HL-60/S4 treated with retinoic acid at 250 ng/mL for 4 days and 3 days (cell line): ENCODE measurements at regions not wholly inside any gene's neighbourhood (a gene's known extent, or its start where the extent isn't known, plus 50 kb on each side); places are given as distances from the start of the nearest gene placed in this dataset.
"Not testable (repeated sequence)": the region's sequence is repeated elsewhere in the genome, so short reads cannot be mapped to it uniquely, and the experiment has no call there.

Source experiments
- in situ Hi-C: fragments of 300-500 bp; cut with MboI; formaldehyde crosslinking; loops from 2 replicates; pipeline ENCODE4 v1.7.0; 2022; ENCODE audit warnings: low sequenced_read_pairs

GRCh38 chr4:37771771-37772170 lies 54.7 kb upstream of the PGM2 start:
- in situ Hi-C loops = loop anchor here (10.0 kb wide), 1 partner anchor 167 kb away; no protein-coding TSS in a partner anchor

DNA sequence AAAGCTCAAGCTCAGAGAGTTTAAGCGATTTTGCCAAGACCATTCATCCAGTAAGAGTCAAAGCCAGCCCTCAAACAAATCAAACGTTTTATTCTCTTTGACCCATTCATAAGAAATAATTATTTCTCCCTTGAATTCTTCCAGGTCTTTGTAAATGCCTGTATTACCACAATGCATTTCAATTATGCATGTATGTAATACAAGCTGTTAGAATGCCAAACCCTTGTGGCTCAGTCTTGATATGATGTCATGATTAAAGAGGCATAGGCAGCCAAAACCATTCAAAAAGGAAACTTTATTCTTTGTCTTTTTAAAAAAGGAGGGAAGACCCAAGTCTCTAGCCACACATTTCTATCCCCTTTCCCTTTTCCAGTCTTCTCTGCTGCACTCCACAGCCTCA lies 56.5 kb upstream of the PGM2 start:
- in situ Hi-C loops = loop anchor here (10.0 kb wide), 1 partner anchor 165 kb away; no protein-coding TSS in a partner anchor

DNA sequence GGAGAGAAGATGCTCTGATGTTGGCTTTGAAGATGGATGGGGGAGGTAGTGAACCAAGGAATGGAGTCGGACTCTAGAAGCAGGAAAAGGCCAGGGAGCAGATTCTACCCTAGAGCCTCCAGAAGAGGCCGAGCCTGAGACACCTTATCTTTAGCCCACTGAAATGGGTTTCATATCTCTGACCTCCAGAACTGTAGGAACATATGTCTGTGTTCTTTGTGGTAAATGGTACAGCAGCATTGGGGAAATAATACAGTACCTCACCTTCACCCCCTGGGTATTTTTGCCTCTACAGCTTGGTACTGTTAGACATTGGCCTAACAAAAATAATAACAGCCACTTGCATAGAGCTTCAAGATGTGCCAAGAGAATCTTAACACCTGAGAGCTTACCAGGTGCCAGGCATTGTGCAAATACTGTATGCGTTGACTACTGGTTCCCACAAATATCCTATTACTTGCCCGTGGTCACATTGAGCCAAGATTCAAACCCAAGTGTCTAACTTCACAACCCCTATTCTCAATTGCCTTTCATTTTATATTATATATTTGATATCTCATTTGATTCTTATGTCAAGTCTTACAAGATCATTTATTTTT lies 57.0 kb upstream of the PGM2 start:
- in situ Hi-C loops = no loop called here

DNA sequence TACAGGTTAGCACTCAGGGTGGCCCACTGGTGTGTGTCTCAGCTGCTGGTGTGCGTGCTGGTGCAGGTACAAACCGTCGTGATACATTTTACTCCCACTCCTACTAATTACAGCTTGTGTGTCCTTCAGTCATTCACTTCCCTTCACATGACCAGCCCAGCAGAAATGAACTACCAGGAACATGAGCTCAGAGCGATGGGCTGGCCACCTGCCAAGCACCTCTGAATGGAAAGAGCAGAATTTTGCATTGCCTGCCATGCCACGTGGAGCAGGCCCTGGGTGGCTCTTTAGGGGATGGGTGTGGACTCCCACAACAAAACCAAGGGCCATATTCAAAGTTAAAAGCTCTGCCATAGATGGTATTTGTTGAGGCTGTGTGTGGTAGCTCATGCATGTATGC lies 58.9 kb upstream of the PGM2 start:
- in situ Hi-C loops = no loop called here

DNA sequence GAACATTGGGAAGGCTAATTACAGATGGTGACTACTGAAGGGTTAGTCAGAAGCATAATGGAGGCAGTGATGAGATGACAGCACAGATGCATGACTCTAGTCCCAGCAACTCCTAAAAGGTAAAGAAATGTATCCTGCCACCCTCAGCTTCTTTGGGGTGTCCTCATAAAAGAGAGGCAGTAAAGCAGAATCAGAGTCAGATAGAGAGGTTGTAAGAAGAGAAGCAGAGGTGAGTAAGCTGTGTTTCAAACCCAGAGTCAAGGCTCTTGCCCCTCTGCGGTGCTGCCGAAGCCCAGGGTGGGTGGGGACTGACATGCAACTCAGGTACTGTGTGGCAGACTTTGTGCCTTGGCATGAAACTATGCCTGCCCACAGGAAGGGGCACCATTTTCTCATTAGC lies 59.5 kb upstream of the PGM2 start:
- in situ Hi-C loops = no loop called here

DNA sequence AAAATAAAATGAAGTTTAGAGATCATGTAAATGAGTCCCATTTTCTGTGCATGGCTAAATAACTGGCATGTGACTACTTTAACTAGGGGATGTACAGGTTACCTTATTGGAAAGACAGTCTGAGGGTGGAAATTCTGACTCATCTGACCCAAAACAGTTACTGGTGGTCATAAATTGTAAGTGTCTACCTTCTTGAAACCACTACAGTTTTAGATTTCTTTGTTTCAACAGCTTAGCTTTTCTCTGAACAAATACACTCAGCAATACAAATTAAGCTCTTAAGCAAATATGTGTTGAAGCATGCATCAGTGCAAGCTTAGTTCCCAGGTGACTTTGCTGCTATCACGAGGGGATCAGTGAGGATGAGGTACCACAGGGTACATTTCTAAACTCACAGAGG lies 60.7 kb upstream of the PGM2 start:
- in situ Hi-C loops = no loop called here

- in situ Hi-C loops = no loop called here
Measured at GRCh38 chr4:37763831-37764230, 62.7 kb upstream of the PGM2 start.

DNA sequence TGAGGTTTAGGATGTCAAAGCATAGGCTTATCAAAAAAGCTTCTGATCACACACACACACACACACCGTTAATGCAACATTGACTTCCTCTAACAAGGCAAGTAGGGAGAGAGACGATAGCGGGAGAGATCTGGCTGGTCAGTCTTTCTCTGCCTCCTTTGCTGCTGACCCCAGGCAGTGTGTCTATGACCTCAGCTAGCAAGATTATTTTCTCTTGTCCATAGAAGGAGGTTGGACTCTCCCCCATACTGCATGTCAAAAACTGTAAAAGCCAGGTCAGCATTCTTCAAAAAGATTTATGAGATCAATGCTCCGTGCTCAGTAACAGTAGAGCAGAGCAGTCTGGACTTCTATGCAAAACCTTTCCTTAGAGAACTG lies 63.5 kb upstream of the PGM2 start:
- in situ Hi-C loops = no loop called here

GRCh38 chr4:37762294-37762990 lies 64.0 kb upstream of the PGM2 start:
- in situ Hi-C loops = no loop called here

DNA sequence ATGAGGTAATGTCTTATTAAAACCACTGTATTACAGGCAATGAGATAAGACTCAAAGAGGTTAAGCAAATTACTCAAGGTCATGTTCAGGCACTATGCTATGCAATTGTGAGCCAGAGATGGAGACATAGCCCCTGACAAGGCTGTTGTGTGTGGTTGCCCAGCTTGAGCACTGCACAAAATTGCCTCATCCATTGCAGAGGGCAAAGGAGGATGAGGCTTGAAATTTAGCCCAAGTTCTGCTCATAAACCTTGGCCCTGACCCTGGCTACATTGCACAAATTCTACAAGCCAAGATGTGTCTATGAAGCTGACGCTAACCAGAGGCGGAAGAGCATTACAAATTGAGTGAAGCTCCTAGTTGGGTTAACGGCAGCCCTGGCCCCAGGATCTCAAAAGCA lies 65.6 kb upstream of the PGM2 start:
- in situ Hi-C loops = no loop called here

- in situ Hi-C loops = no loop called here
Measured at GRCh38 chr4:37759833-37760232, 66.7 kb upstream of the PGM2 start.

- in situ Hi-C loops = no loop called here
Measured at GRCh38 chr4:37758226-37758625, 68.3 kb upstream of the PGM2 start.

DNA sequence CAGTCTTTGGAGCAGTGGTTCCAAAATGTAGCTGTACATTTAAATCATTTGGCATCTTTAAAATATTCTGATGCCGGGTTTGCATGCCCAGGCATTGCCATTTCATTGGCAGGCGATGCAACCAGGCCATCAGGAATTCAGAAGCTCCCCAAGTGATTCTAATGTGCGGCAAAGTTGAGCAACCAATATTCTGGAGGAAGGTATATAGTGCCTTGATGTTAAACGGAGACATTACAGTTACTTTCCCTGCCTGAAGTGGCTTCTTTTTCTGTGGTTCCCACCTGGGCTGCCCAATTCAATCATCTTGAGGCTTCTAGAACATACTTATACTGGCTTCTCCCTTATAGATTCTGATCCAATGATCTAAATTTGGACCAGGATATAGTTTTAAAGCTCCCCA lies 68.7 kb upstream of the PGM2 start:
- in situ Hi-C loops = no loop called here

DNA sequence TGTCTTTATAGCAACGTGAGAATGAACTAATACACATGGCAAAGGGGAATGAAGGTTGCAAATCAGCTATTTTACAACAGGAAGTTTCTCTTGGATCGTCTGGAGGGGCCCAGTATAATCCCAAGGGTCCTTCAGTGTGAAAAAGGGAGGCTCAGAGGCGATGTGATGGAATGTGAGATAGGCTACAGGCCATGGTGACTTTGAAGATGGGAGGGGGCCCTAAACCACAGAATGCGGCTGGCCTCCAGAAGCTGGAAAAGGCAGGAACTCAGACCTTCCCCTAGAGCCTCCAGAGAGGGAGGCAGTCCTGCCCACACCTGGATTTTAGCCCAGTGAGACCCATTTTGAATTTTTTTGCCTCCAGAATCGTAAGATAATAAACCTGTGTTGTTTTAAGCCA lies 69.4 kb upstream of the PGM2 start:
- in situ Hi-C loops = no loop called here

DNA sequence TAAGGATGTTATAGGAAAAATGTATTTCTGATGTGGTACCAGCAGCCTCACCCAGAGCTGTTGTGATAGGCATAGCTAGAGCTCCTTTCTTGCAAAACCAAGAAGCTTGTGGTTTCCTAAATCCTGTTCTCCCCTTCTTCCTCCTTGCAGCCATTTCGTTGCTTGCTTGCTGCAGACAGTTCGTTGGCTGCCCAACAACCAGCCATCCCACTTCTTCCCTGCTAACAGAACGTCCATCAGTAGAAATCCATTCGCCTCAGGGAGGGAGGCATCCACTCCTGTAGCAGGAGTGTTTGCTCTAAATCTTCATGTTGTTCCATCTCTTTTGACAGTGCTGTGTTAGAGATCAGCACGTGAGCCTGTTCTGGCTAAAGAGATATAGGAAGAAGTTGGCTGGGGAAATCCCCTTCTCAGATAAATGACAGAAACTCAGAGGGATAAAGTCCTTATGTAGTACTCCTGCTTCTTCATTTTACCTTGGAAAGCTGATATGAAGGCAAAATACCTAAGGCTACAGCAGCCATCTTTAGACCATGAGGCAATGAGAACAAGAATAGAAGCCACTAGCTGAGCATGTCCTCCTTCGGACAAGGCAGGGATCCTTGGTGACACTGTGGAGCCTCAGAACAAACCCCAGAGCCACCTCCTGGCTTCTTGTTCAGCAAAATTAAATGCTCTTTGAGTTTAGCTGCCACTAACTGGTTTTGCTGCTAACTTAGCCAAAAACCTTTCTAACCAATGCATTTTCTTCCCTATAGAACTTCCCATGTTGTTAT lies 68.4 kb upstream of the RELL1 start:
- in situ Hi-C loops = no loop called here

- in situ Hi-C loops = no loop called here
Measured at GRCh38 chr4:37749398-37749988, 63.3 kb upstream of the RELL1 start.

DNA sequence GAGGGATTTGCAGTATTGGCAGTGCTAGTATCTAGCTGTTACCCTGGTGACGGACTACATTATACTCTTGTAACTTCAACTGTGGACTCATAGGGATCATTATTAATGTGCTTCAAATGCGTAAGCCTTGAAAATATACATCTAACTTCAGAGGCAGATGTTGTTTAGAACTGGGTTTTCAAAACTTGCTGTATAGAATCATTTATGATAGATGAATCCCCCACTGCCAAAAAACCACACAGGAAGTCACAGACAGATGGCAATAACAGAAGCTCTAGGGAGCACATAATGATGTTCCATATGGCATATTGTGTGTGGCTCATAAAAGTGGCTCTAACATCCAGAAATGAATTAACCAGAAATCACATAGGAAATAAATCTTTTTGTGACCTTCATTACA lies 62.3 kb upstream of the RELL1 start:
- in situ Hi-C loops = no loop called here

DNA sequence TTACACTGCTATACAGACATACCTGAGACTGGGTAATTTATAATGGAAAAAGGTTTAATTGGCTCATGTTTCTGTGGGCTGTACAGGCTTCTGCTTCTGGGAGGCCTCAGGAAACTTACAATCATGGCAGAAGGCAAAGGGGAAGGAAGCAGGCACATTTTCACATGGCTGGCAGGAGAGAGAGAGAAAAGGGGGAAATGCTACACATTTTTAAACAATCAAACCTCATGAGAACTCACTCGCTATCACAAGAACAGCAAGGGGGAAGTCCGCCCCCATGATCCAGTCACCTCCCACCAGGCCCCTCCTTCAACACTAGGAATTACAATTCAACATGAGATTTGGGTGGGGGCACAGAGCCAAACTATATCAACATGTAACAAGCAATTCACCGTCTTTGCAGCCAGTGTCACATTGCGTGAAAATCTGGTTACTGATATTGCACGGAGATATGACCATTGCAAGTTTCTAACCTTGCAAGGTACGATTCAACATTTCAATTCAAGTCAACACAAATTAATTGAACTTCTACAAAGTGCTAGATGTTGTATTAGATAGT lies 61.7 kb upstream of the RELL1 start:
- in situ Hi-C loops = no loop called here

- in situ Hi-C loops = not testable (repeated sequence)
Measured at GRCh38 chr4:37746852-37747251, 60.7 kb upstream of the RELL1 start.

- in situ Hi-C loops = no loop called here
Measured at GRCh38 chr4:37745946-37746345, 59.8 kb upstream of the RELL1 start.

DNA sequence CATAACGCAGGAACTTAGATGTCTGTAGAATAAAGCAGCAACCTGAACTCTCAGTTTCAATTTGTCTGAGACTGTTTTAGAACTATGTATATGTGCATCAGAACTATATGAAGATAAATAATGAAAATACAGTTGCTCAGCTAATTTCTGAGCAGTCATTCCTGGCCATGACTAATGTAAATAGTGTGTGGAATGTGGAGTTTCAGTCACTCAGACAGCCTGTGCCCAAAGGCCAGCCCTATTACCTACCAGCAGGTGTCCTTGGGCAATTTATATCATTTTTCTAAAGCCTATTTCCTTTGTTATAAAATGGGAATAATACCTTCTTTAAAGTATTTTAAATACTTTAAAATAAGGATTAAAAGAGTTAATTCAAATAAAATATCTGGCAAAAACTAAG lies 56.0 kb upstream of the RELL1 start:
- in situ Hi-C loops = no loop called here
